GM12872 (cell line): ENCODE measurements at regions not wholly inside any gene's neighbourhood (a gene's known extent, or its start where the extent isn't known, plus 50 kb on each side); places are given as distances from the start of the nearest gene placed in this dataset.
A peak's percentile ranks its signal among the peaks of the same experiment; 100 is the strongest.

Experiments
- CTCF ChIP-seq: IDR thresholded peaks from 3 replicates; pipeline ENCODE4 v1.5.1; 2011; ENCODE audit warnings: low read depth, mild to moderate bottlenecking, low read length, moderate library complexity; ENCODE audit not compliant: insufficient read depth

- TF ChIP-seq CTCF, result no peak
Measured at GRCh38 chr13:106042996-106043581, 492.4 kb downstream of the EFNB2 start.

GRCh38 chr13:106041445-106041844 is 494.0 kb downstream of the EFNB2 start:
- no peak for TF ChIP-seq CTCF

- no peak for TF ChIP-seq CTCF
Measured at GRCh38 chr13:106038752-106039151, 496.7 kb downstream of the EFNB2 start.

- TF ChIP-seq CTCF, result no peak
Measured at GRCh38 chr13:106036870-106037269, 498.6 kb downstream of the EFNB2 start.

- TF ChIP-seq CTCF, result no peak
Measured at GRCh38 chr13:106034201-106034600, 501.3 kb downstream of the EFNB2 start.

GRCh38 chr13:106033659-106034058 is 501.8 kb downstream of the EFNB2 start:
- TF ChIP-seq CTCF, result 0 out of 3 replicates have a peak, but pooled peaks have one; percentile 15

- TF ChIP-seq CTCF, result no peak
Measured at GRCh38 chr13:106032441-106032840, 503.0 kb downstream of the EFNB2 start.
